LNCaP clone FGC (cell line): ENCODE measurements at regions not wholly inside any gene's neighbourhood (a gene's known extent, or its start where the extent isn't known, plus 50 kb on each side); places are given as distances from the start of the nearest gene placed in this dataset.
"Not testable (repeated sequence)": the region's sequence is repeated elsewhere in the genome, so short reads cannot be mapped to it uniquely, and the experiment has no call there.

Experiments
- DNase-seq: peaks from one replicate; pipeline ENCODE4 v3.0.0-alpha.2; 2011; ENCODE audit warnings: low read depth
- H3K4me3 ChIP-seq: 2 replicates; pipeline ENCODE4 v1.5.1; 2011; ENCODE audit warnings: mild to moderate bottlenecking, low read depth, low read length, control low read depth
- TF ChIP-seq, protein P1 (sequence below): IDR thresholded peaks from 2 replicates; pipeline ENCODE4 v1.5.1; 2012; ENCODE audit warnings: mild to moderate bottlenecking; ENCODE audit not compliant: control insufficient read depth, insufficient read depth; ENCODE audit errors: extremely low read depth

DNA sequence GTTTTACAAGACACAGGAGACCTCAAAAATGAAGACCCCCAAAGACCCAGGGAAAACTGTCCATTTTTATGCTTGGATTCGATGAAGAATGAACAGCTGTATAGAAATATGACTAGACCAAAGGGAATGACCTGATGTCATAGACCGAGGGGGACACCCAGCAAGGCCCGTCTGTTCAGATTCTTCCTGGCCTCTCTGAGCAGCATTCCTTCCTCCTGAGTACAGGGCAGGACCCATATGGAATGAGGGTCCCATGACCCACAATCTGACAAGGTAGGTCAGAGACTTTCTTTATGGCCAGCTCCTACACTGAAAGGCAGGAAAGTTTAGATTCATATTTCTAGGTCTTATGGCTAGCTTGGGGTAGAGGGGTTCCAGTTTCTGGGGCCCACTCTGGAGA, 356.0 kb downstream of the GATA3 start:
- TF ChIP-seq, protein P1, sequence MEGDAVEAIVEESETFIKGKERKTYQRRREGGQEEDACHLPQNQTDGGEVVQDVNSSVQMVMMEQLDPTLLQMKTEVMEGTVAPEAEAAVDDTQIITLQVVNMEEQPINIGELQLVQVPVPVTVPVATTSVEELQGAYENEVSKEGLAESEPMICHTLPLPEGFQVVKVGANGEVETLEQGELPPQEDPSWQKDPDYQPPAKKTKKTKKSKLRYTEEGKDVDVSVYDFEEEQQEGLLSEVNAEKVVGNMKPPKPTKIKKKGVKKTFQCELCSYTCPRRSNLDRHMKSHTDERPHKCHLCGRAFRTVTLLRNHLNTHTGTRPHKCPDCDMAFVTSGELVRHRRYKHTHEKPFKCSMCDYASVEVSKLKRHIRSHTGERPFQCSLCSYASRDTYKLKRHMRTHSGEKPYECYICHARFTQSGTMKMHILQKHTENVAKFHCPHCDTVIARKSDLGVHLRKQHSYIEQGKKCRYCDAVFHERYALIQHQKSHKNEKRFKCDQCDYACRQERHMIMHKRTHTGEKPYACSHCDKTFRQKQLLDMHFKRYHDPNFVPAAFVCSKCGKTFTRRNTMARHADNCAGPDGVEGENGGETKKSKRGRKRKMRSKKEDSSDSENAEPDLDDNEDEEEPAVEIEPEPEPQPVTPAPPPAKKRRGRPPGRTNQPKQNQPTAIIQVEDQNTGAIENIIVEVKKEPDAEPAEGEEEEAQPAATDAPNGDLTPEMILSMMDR = no peak
- no peak for DNase-seq
- no peak overlapping the region for H3K4me3 ChIP-seq

DNA sequence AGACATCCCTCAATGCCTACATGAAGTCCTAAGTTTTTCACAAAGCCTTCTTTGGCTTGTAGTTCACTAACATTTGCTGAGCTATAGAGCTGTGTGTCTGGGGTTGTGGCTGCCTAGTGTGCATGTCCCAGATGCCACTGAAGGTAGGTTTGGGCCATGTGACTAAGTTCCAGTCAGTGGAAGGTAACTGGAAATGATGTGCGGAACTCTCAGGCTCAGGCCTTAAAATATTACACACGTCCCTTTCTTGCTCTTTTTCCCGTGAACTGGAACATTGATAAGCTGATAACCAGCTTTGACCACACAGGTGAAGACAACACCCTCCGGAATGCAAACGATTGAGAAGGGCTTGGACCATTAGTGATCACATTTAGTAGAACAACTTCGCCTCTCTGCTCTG, 358.1 kb downstream of the GATA3 start:
- TF ChIP-seq, protein P1 = no peak
- no peak overlapping the region for H3K4me3 ChIP-seq
- DNase-seq = no peak

DNA sequence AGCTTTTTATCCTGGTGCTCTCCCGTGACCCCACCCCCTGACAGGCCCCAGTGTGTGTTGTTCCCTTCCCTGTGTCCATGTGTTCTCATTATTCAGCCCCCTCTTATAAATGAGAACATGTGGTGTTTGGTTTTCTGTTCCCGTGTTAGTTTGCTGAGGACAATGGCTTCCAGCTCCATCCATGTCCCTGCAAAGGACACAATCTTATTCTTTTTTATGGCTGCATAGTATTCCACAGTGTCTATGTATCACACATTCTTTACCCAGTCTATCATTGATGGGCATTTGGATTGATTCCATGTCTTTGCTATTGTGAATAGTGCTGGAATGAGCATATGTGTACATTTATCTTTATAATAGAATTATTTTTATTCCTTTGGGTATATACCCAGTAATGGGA, 360.5 kb downstream of the GATA3 start:
- not testable (repeated sequence) for H3K4me3 ChIP-seq, DNase-seq

DNA sequence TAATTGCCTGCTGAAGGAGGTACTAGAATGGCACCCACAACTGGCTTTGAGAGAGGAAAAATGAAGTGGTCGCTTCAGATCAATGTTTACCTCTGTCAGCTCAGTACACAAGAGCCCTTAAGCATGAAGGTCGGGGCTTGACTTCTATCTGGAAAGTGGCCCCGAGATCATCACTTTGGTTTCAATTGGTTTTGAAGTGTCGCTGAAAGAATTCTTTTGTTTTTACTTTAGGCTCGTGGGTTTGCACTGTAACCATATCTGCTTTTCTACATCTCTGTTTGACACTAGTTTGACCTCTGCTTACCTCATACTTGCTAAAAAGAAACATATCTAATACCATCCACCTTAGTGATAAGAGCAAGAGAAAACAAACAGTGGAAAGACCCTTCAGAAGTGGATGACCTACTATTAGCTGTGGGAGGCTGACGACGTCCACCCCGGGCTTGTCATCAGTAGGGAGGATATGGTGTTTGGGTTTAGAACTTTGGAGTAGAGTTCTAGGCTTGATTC, 361.8 kb downstream of the GATA3 start:
- DNase-seq = no peak
- no peak overlapping the region for H3K4me3 ChIP-seq
- TF ChIP-seq, protein P1 = no peak

DNA sequence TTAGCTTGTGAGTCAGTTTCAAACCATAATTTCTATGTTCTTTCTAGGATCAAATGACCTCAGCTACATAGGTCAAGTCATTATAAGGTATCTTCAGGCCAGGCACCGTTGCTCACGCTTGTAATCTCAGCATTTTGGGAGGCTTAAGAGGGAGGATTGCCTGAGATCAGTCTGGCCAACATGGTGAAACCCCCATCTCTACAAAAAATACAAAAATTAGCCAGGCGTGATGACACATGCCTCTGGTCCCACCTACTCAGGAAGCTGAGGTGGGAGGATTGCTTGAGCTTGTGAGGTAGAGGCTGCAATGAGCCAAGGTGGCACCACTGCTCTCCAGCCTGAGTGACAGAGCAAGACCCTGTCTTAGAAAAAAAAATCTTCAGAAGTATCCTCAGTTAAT, 362.3 kb downstream of the GATA3 start:
- TF ChIP-seq, protein P1 = no peak
- no peak for DNase-seq
- no peak overlapping the region for H3K4me3 ChIP-seq

DNA sequence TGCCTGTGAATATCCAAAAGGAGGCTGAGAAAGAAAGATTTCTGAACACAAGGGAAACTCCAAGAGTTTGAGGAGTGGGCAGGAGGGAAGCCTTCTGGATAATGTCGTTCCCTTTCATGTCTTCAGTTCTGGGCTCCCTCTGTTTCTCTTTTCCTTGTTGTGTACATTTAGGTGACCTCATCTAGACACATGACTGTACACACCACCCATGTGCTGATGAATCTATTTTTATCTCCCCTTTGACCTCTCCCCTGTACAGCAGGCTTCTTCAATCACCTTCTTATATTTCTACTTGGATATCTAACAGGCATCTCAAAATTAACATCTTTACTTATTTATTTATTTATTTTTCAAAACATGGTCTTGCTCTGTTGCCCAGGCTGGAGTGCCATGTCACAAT, 363.1 kb downstream of the GATA3 start:
- H3K4me3 ChIP-seq = no peak overlapping the region
- DNase-seq = no peak
- TF ChIP-seq, protein P1 = no peak

DNA sequence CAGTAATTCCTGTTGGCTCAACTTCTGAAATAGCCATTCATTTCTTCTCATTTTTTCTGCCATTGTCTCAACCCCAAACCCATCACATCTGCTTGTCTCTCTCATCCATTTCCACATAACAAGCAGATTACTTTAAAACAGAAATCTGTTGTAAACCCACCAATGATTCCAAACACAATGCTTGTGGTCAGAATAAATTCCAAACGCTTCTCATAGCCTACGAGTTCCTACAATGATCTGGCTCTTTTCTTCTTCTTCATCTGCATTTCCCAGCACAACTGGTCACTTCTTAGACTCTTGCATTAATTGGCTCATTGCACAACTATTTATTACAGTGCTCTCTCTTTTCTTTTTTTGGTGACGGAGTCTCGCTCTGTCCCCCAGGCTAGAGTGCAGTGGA, 364.1 kb downstream of the GATA3 start:
- no peak overlapping the region for H3K4me3 ChIP-seq
- DNase-seq = no peak
- TF ChIP-seq, protein P1 = no peak

DNA sequence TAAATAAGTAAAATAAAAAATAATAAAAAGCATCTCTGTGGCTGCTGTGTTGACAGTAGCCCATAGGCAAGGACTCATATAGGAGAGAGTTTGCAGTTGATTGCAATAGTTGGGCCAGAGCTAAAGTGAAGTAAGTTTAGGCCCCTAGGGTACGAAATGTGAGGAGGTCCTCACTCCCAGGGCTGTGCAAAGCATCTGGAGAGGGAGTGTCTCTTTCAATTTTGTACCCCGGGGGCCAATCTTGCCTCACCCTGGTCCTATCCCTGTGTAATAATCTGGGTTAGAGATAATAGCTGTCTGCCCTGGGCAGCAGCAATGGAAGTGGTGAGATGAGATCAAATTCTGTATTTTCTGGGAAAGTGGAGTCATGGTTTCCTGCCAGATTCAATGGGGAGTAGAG, 365.7 kb downstream of the GATA3 start:
- TF ChIP-seq, protein P1 = no peak
- H3K4me3 ChIP-seq = no peak overlapping the region
- DNase-seq = no peak
